Osteocyte (in vitro differentiated cells): ENCODE measurements at regions not wholly inside any gene's neighbourhood (a gene's known extent, or its start where the extent isn't known, plus 50 kb on each side); places are given as distances from the start of the nearest gene placed in this dataset.

Experiments
- DNase-seq: peaks from one replicate; pipeline ENCODE4 v3.0.0; 2021; ENCODE audit warnings: mixed read lengths; ENCODE audit not compliant: unreplicated experiment; ENCODE audit errors: extremely low spot score
- H3K27ac Mint-ChIP-seq: one replicate; pipeline ENCODE4 v1.8.0; 2021; ENCODE audit warnings: mild to moderate bottlenecking, mixed read lengths; ENCODE audit not compliant: unreplicated experiment
- H3K27me3 Mint-ChIP-seq: one replicate; pipeline ENCODE4 v1.8.0; 2021; ENCODE audit warnings: mixed read lengths; ENCODE audit not compliant: unreplicated experiment
- H3K36me3 Mint-ChIP-seq: one replicate; pipeline ENCODE4 v1.8.0; 2021; ENCODE audit warnings: mixed read lengths; ENCODE audit not compliant: unreplicated experiment
- H3K4me1 Mint-ChIP-seq: one replicate; pipeline ENCODE4 v1.8.0; 2021; ENCODE audit warnings: mixed read lengths; ENCODE audit not compliant: unreplicated experiment
- H3K4me3 Mint-ChIP-seq: one replicate; pipeline ENCODE4 v1.8.0; 2021; ENCODE audit warnings: mild to moderate bottlenecking, moderate library complexity, mixed read lengths; ENCODE audit not compliant: unreplicated experiment
- H3K9me3 Mint-ChIP-seq: one replicate; pipeline ENCODE4 v1.8.0; 2021; ENCODE audit warnings: mixed read lengths; ENCODE audit not compliant: unreplicated experiment
- TF ChIP-seq, protein P1 (sequence below): fragments of 200-600 bp; sonication (generic); IDR thresholded peaks from 2 replicates; pipeline ENCODE4 v1.5.0; 2021; ENCODE audit warnings: antibody characterized with exemption, mild to moderate bottlenecking, moderate library complexity

GRCh38 chr7:13682626-13683025 lies 306.8 kb downstream of the ETV1 start:
- Mint-ChIP-seq H3K27me3 (no peaks in the 10 kb centered on the region), H3K27ac (no peak overlapping the region), H3K9me3 (no peaks in the 10 kb centered on the region), H3K4me1 (no peaks in the 10 kb centered on the region), H3K36me3 (no peaks in the 10 kb centered on the region), H3K4me3 (no peak overlapping the region)
- TF ChIP-seq, protein P1, sequence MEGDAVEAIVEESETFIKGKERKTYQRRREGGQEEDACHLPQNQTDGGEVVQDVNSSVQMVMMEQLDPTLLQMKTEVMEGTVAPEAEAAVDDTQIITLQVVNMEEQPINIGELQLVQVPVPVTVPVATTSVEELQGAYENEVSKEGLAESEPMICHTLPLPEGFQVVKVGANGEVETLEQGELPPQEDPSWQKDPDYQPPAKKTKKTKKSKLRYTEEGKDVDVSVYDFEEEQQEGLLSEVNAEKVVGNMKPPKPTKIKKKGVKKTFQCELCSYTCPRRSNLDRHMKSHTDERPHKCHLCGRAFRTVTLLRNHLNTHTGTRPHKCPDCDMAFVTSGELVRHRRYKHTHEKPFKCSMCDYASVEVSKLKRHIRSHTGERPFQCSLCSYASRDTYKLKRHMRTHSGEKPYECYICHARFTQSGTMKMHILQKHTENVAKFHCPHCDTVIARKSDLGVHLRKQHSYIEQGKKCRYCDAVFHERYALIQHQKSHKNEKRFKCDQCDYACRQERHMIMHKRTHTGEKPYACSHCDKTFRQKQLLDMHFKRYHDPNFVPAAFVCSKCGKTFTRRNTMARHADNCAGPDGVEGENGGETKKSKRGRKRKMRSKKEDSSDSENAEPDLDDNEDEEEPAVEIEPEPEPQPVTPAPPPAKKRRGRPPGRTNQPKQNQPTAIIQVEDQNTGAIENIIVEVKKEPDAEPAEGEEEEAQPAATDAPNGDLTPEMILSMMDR, result no peak
- DNase-seq, result no peak

- no peak overlapping the region for H3K27ac Mint-ChIP-seq
- no peak for DNase-seq
- TF ChIP-seq, protein P1, result no peak
- no peaks in the 10 kb centered on the region for H3K9me3 Mint-ChIP-seq
- no peak overlapping the region for H3K4me3 Mint-ChIP-seq
- peaks cover 4% of the 10 kb centered on the region for H3K27me3 Mint-ChIP-seq
- no peaks in the 10 kb centered on the region for H3K4me1 Mint-ChIP-seq
- no peaks in the 10 kb centered on the region for H3K36me3 Mint-ChIP-seq
Observed at GRCh38 chr7:13687500-13687899, 302.0 kb downstream of the ETV1 start.

GRCh38 chr7:13692548-13692947 lies 296.9 kb downstream of the ETV1 start:
- TF ChIP-seq, protein P1, result no peak
- peaks cover 4% of the 10 kb centered on the region for H3K27me3 Mint-ChIP-seq
- no peaks in the 10 kb centered on the region for H3K36me3 Mint-ChIP-seq
- DNase-seq, result no peak
- no peak overlapping the region for H3K4me3 Mint-ChIP-seq
- no peaks in the 10 kb centered on the region for H3K4me1 Mint-ChIP-seq
- H3K27ac Mint-ChIP-seq, result no peak overlapping the region
- H3K9me3 Mint-ChIP-seq, result no peaks in the 10 kb centered on the region

DNA sequence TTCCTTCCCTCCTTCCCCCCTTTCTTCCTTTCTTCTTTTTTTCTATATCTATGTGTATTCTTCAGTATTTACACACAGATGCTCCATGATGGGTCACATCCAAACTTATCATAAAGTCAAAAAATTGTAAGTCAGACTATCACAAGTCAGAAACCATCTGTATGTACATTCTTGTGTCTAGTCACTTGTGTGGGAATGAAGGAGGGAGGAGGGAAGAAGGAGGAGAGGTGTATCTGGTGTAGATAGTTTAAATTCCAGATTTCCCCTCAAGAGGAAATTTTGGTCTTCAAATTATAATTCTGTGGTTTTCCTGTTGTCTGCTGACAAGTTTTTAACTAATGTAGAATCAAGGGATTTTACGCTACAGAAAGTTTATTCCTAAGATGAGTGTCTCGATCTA lies 287.2 kb downstream of the ETV1 start:
- Mint-ChIP-seq H3K4me1 (no peaks in the 10 kb centered on the region), H3K27ac (no peak overlapping the region), H3K27me3 (no peaks in the 10 kb centered on the region), H3K36me3 (no peaks in the 10 kb centered on the region), H3K9me3 (peaks cover 5% of the 10 kb centered on the region), H3K4me3 (no peak overlapping the region)
- TF ChIP-seq, protein P1, result no peak
- no peak for DNase-seq

DNA sequence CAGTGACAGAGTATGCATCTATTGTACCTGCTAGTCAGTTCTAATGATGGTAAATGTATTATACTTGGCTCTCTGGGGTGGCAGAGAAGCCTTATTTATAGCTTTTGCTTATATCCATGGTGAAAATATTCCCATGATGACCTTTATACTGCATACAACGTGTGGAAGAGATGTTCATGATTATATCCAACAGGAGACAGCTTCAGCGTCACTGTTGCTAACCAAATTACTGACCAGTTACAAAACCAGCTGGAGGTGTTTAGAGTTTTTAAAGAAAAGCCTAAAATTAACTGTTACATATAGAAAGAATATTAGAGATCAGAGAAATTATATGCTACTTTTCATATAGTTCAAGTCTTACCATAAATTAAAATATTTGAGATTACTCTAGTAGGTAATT lies 280.8 kb downstream of the ETV1 start:
- no peak for DNase-seq
- Mint-ChIP-seq H3K36me3 (no peaks in the 10 kb centered on the region), H3K27ac (no peak overlapping the region), H3K4me1 (no peaks in the 10 kb centered on the region), H3K27me3 (no peaks in the 10 kb centered on the region), H3K9me3 (peaks cover 8% of the 10 kb centered on the region), H3K4me3 (no peak overlapping the region)
- TF ChIP-seq, protein P1, result no peak
